ENCODE measurements at regions not wholly inside any gene's neighbourhood (a gene's known extent, or its start where the extent isn't known, plus 50 kb on each side); places are given as distances from the start of the nearest gene placed in this dataset.

DNA sequence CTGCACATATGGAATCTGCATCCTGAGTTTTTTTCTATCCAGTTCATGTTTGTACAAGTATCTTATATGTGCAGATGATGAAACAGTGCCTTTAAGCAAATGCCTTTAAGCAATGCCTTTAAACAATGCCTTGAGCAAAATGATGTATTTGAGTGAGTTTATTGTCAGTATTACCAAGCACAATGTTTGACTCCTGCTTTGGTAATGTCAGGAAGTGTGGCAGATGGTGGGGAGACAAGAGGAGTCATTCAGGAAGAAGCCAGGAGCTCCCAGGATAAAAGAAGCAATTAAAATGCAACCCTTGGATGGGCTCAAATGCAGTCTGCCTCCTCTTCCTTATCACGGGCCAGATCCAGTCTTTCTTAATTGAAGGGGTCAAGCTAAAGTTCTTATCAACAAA lies 108.7 kb upstream of the KCNJ15 start:
- WGBS (ENCODE audit: insufficient coverage, insufficient replicate concordance, low lambda C conversion rate, missing lambda C conversion rate), result 6% methylated on average over 1 of the region's 1 CpG
- CTCF ChIA-PET, result interaction anchor here (0.6 kb wide), 1 partner anchor 208 kb away, joined by 3 read pairs; no protein-coding TSS in a partner anchor
- intact Hi-C loops (cut with micrococcal nuclease; ENCODE audit: unreplicated experiment), result no loop called here

DNA sequence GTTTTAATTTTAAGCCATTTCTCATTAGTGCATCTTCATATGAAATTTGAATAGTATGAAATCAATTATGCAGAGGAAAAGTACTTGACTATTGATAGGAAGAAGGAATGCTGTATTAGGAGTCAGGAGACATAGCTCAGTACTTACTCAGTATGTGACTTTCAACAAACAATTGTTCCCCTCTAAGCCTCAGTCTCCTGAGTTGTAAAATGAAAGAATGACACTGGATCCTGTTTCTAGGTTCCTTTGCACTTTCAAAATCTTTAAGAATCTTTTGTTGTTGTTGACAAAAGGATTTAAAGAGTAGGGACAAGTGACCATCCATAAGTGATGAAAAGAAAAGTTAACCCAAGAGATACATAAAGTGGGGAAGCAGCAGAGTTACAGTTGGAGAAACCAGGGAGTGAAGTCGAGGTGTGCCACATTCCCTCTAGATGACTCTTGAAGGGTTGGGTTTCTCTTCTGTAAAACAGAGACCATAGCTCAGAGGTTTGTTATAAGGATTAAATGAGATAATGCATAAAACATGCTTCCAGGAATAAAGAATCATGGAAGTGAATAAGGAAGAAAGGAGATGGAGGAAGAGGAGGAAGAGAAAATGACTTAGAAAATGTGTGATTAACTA lies 105.7 kb upstream of the KCNJ15 start:
- 0% methylated on average over 1 of the region's 1 CpG for WGBS (ENCODE audit: insufficient coverage, insufficient replicate concordance, low lambda C conversion rate, missing lambda C conversion rate)
- no peak for FAIRE-seq
- CTCF ChIA-PET, result interaction anchor here (0.7 kb wide), 1 partner anchor 31 kb away, joined by 3 read pairs; no protein-coding TSS in a partner anchor
- TF ChIP-seq, protein P1, sequence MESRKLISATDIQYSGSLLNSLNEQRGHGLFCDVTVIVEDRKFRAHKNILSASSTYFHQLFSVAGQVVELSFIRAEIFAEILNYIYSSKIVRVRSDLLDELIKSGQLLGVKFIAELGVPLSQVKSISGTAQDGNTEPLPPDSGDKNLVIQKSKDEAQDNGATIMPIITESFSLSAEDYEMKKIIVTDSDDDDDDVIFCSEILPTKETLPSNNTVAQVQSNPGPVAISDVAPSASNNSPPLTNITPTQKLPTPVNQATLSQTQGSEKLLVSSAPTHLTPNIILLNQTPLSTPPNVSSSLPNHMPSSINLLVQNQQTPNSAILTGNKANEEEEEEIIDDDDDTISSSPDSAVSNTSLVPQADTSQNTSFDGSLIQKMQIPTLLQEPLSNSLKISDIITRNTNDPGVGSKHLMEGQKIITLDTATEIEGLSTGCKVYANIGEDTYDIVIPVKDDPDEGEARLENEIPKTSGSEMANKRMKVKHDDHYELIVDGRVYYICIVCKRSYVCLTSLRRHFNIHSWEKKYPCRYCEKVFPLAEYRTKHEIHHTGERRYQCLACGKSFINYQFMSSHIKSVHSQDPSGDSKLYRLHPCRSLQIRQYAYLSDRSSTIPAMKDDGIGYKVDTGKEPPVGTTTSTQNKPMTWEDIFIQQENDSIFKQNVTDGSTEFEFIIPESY (IDR thresholded peaks at IDR 0.05), result no peak
- no peak for TF ChIP-seq SP1 (IDR thresholded peaks at IDR 0.05; ENCODE audit: low read depth, low read length)
- TF ChIP-seq, protein P2, sequence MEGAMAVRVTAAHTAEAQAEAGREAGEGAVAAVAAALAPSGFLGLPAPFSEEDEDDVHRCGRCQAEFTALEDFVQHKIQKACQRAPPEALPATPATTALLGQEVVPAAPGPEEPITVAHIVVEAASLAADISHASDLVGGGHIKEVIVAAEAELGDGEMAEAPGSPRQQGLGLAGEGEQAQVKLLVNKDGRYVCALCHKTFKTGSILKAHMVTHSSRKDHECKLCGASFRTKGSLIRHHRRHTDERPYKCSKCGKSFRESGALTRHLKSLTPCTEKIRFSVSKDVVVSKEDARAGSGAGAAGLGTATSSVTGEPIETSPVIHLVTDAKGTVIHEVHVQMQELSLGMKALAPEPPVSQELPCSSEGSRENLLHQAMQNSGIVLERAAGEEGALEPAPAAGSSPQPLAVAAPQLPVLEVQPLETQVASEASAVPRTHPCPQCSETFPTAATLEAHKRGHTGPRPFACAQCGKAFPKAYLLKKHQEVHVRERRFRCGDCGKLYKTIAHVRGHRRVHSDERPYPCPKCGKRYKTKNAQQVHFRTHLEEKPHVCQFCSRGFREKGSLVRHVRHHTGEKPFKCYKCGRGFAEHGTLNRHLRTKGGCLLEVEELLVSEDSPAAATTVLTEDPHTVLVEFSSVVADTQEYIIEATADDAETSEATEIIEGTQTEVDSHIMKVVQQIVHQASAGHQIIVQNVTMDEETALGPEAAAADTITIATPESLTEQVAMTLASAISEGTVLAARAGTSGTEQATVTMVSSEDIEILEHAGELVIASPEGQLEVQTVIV (IDR thresholded peaks at IDR 0.05; ENCODE audit: borderline replicate concordance, partially characterized antibody), result no peak
- TF ChIP-seq YY1 (IDR thresholded peaks at IDR 0.05; ENCODE audit: low read depth, low read length), result no peak
- no peak for TF ChIP-seq SREBF2 (IDR thresholded peaks at IDR 0.05; ENCODE audit: low read length)
- no peak for TF ChIP-seq ZSCAN29 (IDR thresholded peaks at IDR 0.05)
- TF ChIP-seq, protein P3, sequence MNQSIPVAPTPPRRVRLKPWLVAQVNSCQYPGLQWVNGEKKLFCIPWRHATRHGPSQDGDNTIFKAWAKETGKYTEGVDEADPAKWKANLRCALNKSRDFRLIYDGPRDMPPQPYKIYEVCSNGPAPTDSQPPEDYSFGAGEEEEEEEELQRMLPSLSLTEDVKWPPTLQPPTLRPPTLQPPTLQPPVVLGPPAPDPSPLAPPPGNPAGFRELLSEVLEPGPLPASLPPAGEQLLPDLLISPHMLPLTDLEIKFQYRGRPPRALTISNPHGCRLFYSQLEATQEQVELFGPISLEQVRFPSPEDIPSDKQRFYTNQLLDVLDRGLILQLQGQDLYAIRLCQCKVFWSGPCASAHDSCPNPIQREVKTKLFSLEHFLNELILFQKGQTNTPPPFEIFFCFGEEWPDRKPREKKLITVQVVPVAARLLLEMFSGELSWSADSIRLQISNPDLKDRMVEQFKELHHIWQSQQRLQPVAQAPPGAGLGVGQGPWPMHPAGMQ (IDR thresholded peaks at IDR 0.05; ENCODE audit: borderline replicate concordance), result no peak
- TF ChIP-seq, protein P4, sequence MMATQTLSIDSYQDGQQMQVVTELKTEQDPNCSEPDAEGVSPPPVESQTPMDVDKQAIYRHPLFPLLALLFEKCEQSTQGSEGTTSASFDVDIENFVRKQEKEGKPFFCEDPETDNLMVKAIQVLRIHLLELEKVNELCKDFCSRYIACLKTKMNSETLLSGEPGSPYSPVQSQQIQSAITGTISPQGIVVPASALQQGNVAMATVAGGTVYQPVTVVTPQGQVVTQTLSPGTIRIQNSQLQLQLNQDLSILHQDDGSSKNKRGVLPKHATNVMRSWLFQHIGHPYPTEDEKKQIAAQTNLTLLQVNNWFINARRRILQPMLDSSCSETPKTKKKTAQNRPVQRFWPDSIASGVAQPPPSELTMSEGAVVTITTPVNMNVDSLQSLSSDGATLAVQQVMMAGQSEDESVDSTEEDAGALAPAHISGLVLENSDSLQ (IDR thresholded peaks at IDR 0.05), result no peak

More for the DNA sequence above, 108.7 kb upstream of the KCNJ15 start:
- Histone ChIP-seq H3K9ac (ENCODE audit: control insufficient read depth, insufficient read depth, low read length) (no peak overlapping the region), H3K79me2 (ENCODE audit: control insufficient read depth, insufficient read depth, low read length) (no peaks in the 10 kb centered on the region), H3K4me2 (ENCODE audit: control insufficient read depth, insufficient read depth) (no peak overlapping the region), H3K4me1 (ENCODE audit: control insufficient read depth, insufficient read depth, low read length) (no peaks in the 10 kb centered on the region), H3K36me3 (ENCODE audit: control insufficient read depth in 2 of 2, insufficient read depth in 2 of 2, low read length in 1 of 2) (no peaks in the 10 kb centered on the region), H3K27me3 (replicated peaks in 1 of 2; ENCODE audit: control insufficient read depth in 2 of 2, insufficient read depth in 2 of 2, low read length in 1 of 2) (no peaks in the 10 kb centered on the region), H4K20me1 (ENCODE audit: control insufficient read depth, insufficient read depth) (no peaks in the 10 kb centered on the region), H2AFZ (ENCODE audit: control insufficient read depth, low read depth, low read length) (no peak overlapping the region), H3K9me3 (replicated peaks; ENCODE audit: control insufficient read depth, insufficient read depth, low read length) (no peaks in the 10 kb centered on the region), H3K27ac (ENCODE audit: control insufficient read depth, insufficient read depth) (no peak overlapping the region), H3K4me3 (no peak overlapping the region)
- DNase-seq (ENCODE audit: low read depth, low spot score) (no peak), FAIRE-seq (no peak), ATAC-seq (no peak)
- SMC1A ChIA-PET (ENCODE audit: uncharacterized antibody, unreplicated experiment), result no interaction called here
- RAD21 ChIA-PET (ENCODE audit: unreplicated experiment), result no interaction called here
- in situ Hi-C loops (cut with MboI), result no loop called here
- BruUV-seq (replicated peaks), result no TSS peak
- TF ChIP-seq NR2F1 (conservative IDR thresholded peaks at IDR 0.05), result no peak
- POLR2A ChIA-PET, result no interaction called here

More for the DNA sequence above, 105.7 kb upstream of the KCNJ15 start:
- intact Hi-C loops (cut with micrococcal nuclease; ENCODE audit: unreplicated experiment) (no loop called here), in situ Hi-C loops (cut with MboI) (no loop called here)
- Histone ChIP-seq H4K20me1 (ENCODE audit: control insufficient read depth, insufficient read depth) (no peaks in the 10 kb centered on the region), H2AFZ (ENCODE audit: control insufficient read depth, low read depth, low read length) (no peak overlapping the region), H3K36me3 (ENCODE audit: control insufficient read depth in 2 of 2, insufficient read depth in 2 of 2, low read length in 1 of 2) (no peaks in the 10 kb centered on the region), H3K4me1 (ENCODE audit: control insufficient read depth, insufficient read depth, low read length) (no peaks in the 10 kb centered on the region), H3K9ac (ENCODE audit: control insufficient read depth, insufficient read depth, low read length) (no peak overlapping the region), H3K27me3 (replicated peaks in 1 of 2; ENCODE audit: control insufficient read depth in 2 of 2, insufficient read depth in 2 of 2, low read length in 1 of 2) (no peaks in the 10 kb centered on the region), H3K27ac (ENCODE audit: control insufficient read depth, insufficient read depth) (no peak overlapping the region), H3K9me3 (replicated peaks; ENCODE audit: control insufficient read depth, insufficient read depth, low read length) (no peaks in the 10 kb centered on the region), H3K4me2 (ENCODE audit: control insufficient read depth, insufficient read depth) (no peak overlapping the region), H3K4me3 (no peak overlapping the region), H3K79me2 (ENCODE audit: control insufficient read depth, insufficient read depth, low read length) (no peaks in the 10 kb centered on the region)
- POLR2A ChIA-PET, result no interaction called here
- ATAC-seq, result no peak
- SMC1A ChIA-PET (ENCODE audit: uncharacterized antibody, unreplicated experiment), result no interaction called here
- RAD21 ChIA-PET (ENCODE audit: unreplicated experiment), result no interaction called here
- DNase-seq (ENCODE audit: low read depth, low spot score), result no peak
- BruUV-seq (replicated peaks), result no TSS peak
